ENCODE measurements at regions not wholly inside any gene's neighbourhood (a gene's known extent, or its start where the extent isn't known, plus 50 kb on each side); places are given as distances from the start of the nearest gene placed in this dataset.
"Not testable (repeated sequence)": the region's sequence is repeated elsewhere in the genome, so short reads cannot be mapped to it uniquely, and the experiment has no call there.

GRCh38 chr4:95898226-95898625 is 58.3 kb downstream of the PDHA2 start:
- DNase-seq (ENCODE audit: low read depth): no peak

DNA sequence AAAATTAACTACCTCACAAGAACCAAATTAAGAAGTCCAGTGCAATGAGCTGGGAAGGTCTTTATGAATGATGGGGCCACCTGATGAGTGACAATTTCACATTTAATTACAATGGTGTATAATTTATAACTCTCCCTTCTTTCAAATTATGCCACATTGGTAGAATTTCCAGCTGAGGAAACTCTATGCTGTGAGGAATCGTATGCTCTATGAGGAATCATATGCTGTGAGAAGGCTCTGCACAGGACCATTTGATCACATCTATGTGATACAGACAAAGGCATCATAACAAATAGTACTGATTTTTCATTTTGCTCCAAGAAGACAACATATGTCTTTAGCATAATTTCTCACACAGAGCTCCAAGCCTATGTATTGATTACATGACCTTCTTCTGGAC is 69.3 kb downstream of the PDHA2 start:
- DNase-seq (ENCODE audit: low read depth): no peak

- no peak for DNase-seq (ENCODE audit: low read depth)
Measured at GRCh38 chr4:95910749-95911148, 70.9 kb downstream of the PDHA2 start.

- DNase-seq (ENCODE audit: low read depth): no peak
Measured at GRCh38 chr4:95921470-95921869, 81.6 kb downstream of the PDHA2 start.

DNA sequence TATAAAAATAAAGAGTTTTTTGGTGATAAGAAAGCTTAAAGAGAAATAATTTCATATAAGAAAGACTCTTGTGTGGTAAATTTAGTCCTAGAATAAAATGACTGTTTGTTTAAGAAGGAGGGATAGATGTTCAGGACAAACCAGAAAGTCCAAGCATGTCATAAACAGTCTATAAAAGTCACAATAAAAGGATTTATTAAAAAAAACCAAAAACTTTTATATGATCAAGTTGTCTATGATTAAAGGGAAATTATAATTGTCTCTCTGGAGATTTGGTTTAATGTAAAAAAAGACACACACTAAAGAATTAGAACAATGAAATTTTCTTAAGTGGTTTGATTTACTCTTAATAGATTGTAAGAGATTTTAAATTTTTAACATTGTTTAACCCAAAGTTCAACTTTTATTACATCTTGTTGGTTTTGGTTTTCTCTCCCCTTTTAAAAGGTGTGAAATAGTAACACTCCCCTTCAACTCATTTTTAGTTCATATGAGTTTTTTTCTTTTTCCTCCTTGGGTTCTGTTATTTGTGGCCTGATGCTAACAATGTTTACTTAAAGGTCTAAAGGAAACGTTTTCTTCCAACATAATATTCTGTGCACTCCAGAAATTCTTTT is 89.7 kb downstream of the PDHA2 start:
- no peak for DNase-seq (ENCODE audit: low read depth)

GRCh38 chr4:95939141-95939540 is 99.2 kb downstream of the PDHA2 start:
- no peak for DNase-seq (ENCODE audit: low read depth)

DNA sequence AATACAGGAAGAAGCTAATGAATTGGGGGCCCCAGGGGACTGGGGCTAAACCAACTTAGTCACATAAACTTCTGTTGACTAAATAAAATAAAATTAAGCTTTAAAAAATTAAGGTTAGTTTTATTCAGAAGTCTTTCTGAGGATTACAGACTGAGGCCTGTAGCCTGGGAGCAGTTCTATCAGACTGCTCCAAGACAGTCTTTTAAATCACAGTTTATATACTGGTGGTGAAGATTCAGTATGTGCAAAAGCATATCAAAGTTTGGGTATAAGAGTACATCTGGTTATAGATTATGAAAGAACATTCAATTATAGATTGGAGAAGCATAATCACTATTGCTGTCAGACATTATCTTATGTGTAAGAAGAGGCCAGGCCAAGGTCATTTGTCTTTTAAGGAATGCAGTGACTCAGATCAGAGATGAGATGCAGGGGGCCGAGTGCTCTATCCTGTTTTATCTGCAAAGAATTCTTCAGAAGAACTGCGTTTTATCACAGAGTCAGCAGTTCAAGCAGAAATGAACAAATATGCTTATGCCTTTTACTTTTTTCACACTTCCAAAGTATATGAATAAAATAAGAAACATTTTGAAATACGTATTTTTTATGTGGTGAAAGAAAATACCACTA is 109.4 kb downstream of the PDHA2 start:
- peak; percentile 6 for DNase-seq (ENCODE audit: low read depth)

GRCh38 chr4:95949808-95950207 is 109.9 kb downstream of the PDHA2 start:
- no peak for DNase-seq (ENCODE audit: low read depth)

- not testable (repeated sequence) for DNase-seq (ENCODE audit: low read depth)
Measured at GRCh38 chr4:95952538-95952937, 112.6 kb downstream of the PDHA2 start.

- no peak for DNase-seq (ENCODE audit: low read depth)
Measured at GRCh38 chr4:95956094-95956493, 116.2 kb downstream of the PDHA2 start.

DNA sequence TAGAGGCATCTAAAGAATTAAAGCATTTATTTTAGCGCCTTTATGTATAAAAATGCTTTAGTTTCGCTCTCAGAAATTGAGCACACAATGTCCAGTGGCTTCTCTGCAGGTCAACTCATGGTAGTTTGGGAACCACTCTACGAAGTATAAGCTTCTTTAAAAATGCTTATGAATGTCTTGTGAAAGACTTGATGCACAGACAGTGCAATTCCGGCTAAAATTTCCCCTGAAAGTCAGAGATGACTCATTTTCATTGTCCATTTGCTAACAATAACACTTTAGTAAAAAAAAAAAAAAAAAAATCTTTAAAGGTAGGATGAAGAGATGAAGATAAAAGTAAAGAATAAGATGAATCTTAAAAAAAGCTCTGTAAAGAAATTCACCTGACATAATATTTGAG is 117.2 kb downstream of the PDHA2 start:
- DNase-seq (ENCODE audit: low read depth): peak; percentile 23

DNA sequence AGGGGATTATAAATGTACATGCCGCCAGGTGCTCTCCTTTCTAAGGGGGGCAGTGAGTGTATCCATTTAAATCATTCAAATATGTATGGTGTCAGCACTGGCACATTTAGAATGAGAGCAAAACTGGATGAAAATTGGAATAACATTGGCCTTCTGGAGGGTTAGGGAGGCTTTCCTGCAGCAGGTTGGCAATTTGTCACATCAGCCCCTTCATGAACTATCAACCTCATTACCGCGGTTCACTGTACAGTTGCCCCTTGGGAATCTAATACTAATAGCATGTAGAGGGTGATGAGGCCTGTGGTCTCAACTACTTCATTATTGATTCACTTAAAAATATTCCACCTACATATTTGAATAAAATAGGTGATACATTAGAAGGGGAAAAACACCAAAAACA is 117.9 kb downstream of the PDHA2 start:
- no peak for DNase-seq (ENCODE audit: low read depth)

DNA sequence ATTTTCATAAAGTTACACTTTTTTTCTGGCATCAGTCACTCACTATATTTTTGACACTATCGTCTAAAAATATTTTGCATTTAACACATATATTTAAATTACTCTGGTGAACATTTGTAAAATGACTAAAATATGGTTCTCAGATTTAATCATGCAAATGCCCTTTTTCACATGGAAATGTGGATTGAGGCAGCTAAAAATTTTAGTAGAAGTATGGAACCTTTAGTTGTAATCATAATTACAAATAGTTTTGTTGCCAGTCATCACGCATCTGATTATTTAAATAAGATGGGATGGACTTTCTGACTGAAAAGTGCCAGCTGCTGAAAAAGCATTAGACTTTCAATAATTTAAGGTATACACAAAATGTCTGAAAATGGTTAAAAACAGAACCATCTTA is 119.3 kb downstream of the PDHA2 start:
- no peak for DNase-seq (ENCODE audit: low read depth)

- no peak for DNase-seq (ENCODE audit: low read depth)
Measured at GRCh38 chr4:95959633-95960032, 119.7 kb downstream of the PDHA2 start.

DNA sequence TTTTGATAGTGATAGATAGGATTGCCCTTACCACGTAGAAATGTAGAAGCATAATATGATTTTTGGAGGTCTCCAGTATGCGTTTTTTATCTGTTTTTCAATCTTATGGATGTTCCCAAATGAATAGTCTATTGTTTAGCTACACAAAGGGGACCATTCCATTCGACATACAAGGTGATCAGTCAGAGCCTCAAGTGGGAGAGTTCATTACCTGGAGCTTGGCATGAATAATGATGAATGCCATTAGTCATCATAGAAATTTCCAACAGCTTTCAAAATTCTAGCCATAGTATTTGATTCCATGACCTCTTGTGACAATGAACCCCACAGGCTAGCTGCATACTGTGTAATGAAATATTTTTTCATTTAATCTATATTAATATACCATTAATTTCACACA is 123.6 kb downstream of the PDHA2 start:
- peak; percentile 11 for DNase-seq (ENCODE audit: low read depth)

- DNase-seq (ENCODE audit: low read depth): no peak
Measured at GRCh38 chr4:95979961-95980876, 140.3 kb downstream of the PDHA2 start.

- DNase-seq (ENCODE audit: low read depth): no peak
Measured at GRCh38 chr4:95980877-95981360, 141.0 kb downstream of the PDHA2 start.

- DNase-seq (ENCODE audit: low read depth): no peak
Measured at GRCh38 chr4:95981591-95981990, 141.7 kb downstream of the PDHA2 start.

DNA sequence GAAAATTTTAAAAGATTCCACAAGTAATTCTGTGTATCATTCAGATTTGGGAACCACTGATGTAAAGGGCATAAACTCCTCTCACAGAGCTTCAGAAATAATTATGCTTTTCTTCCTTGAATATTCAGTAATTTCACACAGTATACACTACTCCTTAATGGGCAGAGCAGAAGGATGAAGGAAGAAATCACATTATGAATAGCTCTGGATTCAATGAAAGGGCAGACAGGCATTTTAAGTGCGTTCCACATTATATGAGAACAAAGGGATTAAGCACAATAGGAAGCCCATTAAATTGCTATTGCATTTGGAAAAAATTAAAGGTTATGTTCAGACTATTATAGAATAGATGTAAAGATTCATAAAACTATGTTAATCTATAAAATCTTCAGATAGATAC is 142.6 kb downstream of the PDHA2 start:
- no peak for DNase-seq (ENCODE audit: low read depth)

DNA sequence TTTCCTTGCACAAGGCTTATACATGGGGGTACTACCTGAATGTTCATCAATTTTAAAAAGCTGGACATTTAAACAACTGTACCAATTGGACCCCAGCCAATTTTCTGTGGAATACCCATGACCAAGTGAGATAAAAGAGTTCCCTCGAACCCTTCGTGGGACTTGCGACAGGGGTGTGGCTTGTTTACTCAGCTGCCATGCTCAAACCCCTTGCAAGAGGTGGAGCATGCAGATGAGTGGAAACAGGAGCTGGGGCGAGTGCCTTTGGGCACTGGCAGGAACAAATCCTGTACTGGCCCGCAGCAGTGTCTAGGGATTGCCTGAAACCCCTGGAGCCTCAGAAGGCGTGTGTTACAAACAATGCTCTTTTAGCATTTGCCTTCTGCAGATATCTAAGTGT is 144.2 kb downstream of the PDHA2 start:
- no peak for DNase-seq (ENCODE audit: low read depth)

GRCh38 chr4:95985051-95985450 is 145.2 kb downstream of the PDHA2 start:
- no peak for DNase-seq (ENCODE audit: low read depth)

DNA sequence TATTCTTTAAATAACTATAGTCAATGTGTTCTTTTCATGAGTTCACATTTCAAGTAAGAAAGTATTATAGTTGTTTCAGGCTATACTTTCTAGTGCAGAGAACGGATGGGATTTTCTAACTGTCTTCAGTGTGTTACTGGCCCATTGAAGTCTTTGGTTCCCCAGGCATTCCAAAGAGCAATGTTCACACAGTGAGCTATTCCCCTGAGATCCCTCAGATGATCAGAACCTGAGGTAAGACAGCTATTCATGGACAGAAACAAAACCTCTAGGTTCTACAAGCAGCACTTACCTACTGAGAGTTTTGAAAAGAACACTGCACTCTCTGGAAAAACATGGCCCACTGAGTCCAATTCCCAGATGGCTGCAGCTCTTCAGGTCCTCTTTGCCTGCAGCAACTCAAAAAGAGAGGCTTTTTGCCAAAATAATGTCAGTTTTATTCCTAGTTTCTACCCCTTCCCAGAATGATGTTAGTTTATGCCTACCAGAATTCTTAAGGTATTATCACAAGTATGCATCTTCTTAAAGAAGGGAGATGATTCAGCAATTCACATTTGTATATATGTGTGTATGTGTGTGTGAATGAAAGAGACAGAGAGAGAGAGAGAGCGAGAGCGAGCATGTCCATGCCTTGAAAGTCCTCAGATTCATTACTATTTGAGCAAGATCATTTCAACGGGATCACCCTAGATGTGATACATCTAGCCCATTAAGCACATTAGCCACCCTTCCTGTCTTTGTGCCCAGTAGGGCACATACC is 146.1 kb downstream of the PDHA2 start:
- DNase-seq (ENCODE audit: low read depth): no peak
